A673 (cell line): ENCODE measurements at regions not wholly inside any gene's neighbourhood (a gene's known extent, or its start where the extent isn't known, plus 50 kb on each side); places are given as distances from the start of the nearest gene placed in this dataset.

Experiments used
- BruUV-seq: library from RNA; stranded (reverse); fragments of 400-500 nt; replicated peaks from 2 replicates; lab custom pipeline; 2021; lab: Mats Ljungman, UMichigan
- CTCF ChIA-PET: fragments of 300-600 bp; sonication (Branson Sonifier 250); formaldehyde crosslinking; loops from one replicate; lab custom pipeline; 2022; ENCODE audit warnings: antibody characterized with exemption; lab: Charles Lee
- POLR2A ChIA-PET: fragments of 300-600 bp; sonication (Branson Sonifier 250); formaldehyde crosslinking; loops from one replicate; lab custom pipeline; 2022; ENCODE audit warnings: antibody characterized with exemption; ENCODE audit not compliant: low non-redundant PET; lab: Charles Lee
- DNase-seq: peaks from one replicate; pipeline ENCODE4 v3.0.0-alpha.2; 2015; ENCODE audit warnings: low spot score
- H3K27ac ChIP-seq: fragments of 200-600 bp; sonication (generic); 2 replicates; pipeline ENCODE4 v1.5.1; 2016; ENCODE audit warnings: mixed run types, low read depth, mild to moderate bottlenecking, mixed read lengths, antibody characterized with exemption, low read length; ENCODE audit not compliant: poor library complexity, severe bottlenecking
- H3K27me3 ChIP-seq: fragments of 200-600 bp; sonication (generic); replicated peaks from 2 replicates; pipeline ENCODE4 v1.6.1; 2017; ENCODE audit warnings: mixed run types, low read depth, mild to moderate bottlenecking, mixed read lengths, antibody characterized with exemption, low read length; ENCODE audit not compliant: insufficient read depth, poor library complexity
- H3K36me3 ChIP-seq: fragments of 200-600 bp; sonication (generic); 2 replicates; pipeline ENCODE4 v1.6.1; 2016; ENCODE audit warnings: mixed run types, mild to moderate bottlenecking, mixed read lengths, antibody characterized with exemption, low read length; ENCODE audit not compliant: insufficient read depth, poor library complexity, severe bottlenecking
- H3K4me1 ChIP-seq: fragments of 200-600 bp; sonication (generic); 2 replicates; pipeline ENCODE4 v1.6.1; 2017; ENCODE audit warnings: mixed run types, mild to moderate bottlenecking, mixed read lengths, antibody characterized with exemption, low read length; ENCODE audit not compliant: insufficient read depth, poor library complexity, severe bottlenecking
- H3K4me3 ChIP-seq: fragments of 200-600 bp; sonication (generic); 2 replicates; pipeline ENCODE4 v1.5.1; 2016; ENCODE audit warnings: low read depth, mixed run types, mild to moderate bottlenecking, mixed read lengths, low read length; ENCODE audit not compliant: poor library complexity, severe bottlenecking
- H3K9me3 ChIP-seq: fragments of 200-600 bp; sonication (generic); 2 replicates; pipeline ENCODE4 v1.6.1; 2016; ENCODE audit warnings: mixed run types, low read depth, mild to moderate bottlenecking, mixed read lengths, antibody characterized with exemption, low read length; ENCODE audit not compliant: poor library complexity, severe bottlenecking
- EZH2 ChIP-seq: fragments of 200-600 bp; sonication (generic); IDR thresholded peaks from 2 replicates; pipeline ENCODE4 v1.6.1; 2017; ENCODE audit warnings: borderline replicate concordance, low read depth, mild to moderate bottlenecking, mixed read lengths, antibody characterized with exemption, low read length; ENCODE audit not compliant: poor library complexity, severe bottlenecking
- intact Hi-C: fragments of 100-400 bp; cut with micrococcal nuclease; formaldehyde crosslinking; loops from one replicate; pipeline ENCODE4 v1.10.0; 2022; ENCODE audit not compliant: unreplicated experiment
- TF ChIP-seq, protein P1 (sequence below): fragments of 300-800, 200-600 bp; sonication (generic); conservative IDR thresholded peaks from 2 replicates; pipeline ENCODE4 v1.5.1; 2017; ENCODE audit warnings: low read depth, mild to moderate bottlenecking, antibody characterized with exemption, low read length, moderate library complexity, mixed read lengths

DNA sequence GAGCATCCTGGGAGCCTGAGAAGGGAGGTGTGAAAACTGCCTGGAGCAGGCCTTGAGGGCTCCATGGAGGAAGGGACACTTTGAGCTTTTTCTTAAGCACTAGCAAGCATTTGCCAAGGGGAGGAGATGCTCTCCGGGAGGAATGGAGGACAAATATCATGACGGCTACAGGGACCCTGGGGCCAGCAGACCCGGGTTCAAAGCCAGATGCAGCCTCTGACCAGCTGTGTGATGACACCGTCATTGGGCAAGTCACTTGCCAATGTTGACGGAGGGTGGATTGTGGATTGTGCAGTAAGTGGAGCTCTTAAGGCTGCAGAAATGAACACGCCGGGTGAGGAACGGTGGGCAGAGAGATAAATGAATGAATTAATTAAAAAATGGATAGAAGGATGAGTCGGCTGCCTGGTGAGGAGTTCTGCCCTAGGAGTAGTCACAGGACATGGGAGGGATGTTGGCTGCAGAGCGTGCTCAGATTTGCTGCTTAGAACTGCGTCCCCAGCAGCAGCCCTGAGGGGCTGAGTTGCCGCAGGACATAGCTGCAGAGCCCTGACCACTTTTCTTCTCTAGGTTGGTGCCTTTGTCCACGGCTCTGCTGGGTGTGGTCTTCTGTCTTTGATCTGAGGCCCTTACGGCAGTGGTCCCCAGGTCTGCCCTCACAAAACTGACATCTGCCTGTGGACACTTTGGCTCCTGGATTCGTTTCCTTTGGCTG, 507.6 kb downstream of the NPHP4 start:
- Histone ChIP-seq H3K4me1 (no peaks in the 10 kb centered on the region), H3K27ac (no peak overlapping the region), H3K27me3 (peaks cover 15% of the 10 kb centered on the region), H3K36me3 (no peaks in the 10 kb centered on the region), H3K9me3 (no peaks in the 10 kb centered on the region), H3K4me3 (no peak overlapping the region)
- no peak for DNase-seq
- BruUV-seq: no TSS peak
- TF ChIP-seq, protein P1, sequence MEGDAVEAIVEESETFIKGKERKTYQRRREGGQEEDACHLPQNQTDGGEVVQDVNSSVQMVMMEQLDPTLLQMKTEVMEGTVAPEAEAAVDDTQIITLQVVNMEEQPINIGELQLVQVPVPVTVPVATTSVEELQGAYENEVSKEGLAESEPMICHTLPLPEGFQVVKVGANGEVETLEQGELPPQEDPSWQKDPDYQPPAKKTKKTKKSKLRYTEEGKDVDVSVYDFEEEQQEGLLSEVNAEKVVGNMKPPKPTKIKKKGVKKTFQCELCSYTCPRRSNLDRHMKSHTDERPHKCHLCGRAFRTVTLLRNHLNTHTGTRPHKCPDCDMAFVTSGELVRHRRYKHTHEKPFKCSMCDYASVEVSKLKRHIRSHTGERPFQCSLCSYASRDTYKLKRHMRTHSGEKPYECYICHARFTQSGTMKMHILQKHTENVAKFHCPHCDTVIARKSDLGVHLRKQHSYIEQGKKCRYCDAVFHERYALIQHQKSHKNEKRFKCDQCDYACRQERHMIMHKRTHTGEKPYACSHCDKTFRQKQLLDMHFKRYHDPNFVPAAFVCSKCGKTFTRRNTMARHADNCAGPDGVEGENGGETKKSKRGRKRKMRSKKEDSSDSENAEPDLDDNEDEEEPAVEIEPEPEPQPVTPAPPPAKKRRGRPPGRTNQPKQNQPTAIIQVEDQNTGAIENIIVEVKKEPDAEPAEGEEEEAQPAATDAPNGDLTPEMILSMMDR: no peak
- no peak for TF ChIP-seq EZH2
- POLR2A ChIA-PET: no interaction called here
- intact Hi-C loops: no loop called here
- CTCF ChIA-PET: no interaction called here

- TF ChIP-seq, protein P1: no peak
- no peak for TF ChIP-seq EZH2
- no peaks in the 10 kb centered on the region for H3K9me3 ChIP-seq
- BruUV-seq: no TSS peak
- peak; percentile 8 for DNase-seq
- POLR2A ChIA-PET: no interaction called here
- CTCF ChIA-PET: interaction anchor here (0.6 kb wide), 1 partner anchor 125 kb away, joined by 3 read pairs; no protein-coding TSS in a partner anchor
- H3K27me3 ChIP-seq: peaks cover 41% of the 10 kb centered on the region
- intact Hi-C loops: no loop called here
- H3K4me1 ChIP-seq: no peaks in the 10 kb centered on the region
- no peak overlapping the region for H3K27ac ChIP-seq
- H3K36me3 ChIP-seq: no peaks in the 10 kb centered on the region
- H3K4me3 ChIP-seq: no peak overlapping the region
Measured at GRCh38 chr1:5481889-5482288, 510.3 kb downstream of the NPHP4 start.

DNA sequence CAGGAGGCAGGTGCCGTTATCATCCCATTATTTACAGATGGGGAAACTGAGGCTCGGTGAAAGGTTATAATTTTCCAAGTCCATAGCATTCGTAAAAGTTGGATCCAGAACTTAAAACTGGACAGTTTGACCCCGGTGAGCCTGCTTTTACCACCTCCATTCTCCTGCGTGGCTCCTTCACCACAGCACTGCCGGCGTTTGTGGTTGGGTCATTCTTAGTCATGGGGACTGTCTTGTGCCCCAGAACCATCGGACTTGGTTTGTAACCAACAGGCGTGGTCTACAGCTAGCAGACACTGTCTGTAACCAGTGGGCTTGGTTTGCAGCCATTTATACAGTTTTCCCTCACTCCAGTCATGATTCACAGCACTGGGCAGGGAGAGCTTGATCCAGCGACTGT, 511.3 kb downstream of the NPHP4 start:
- H3K27ac ChIP-seq: no peak overlapping the region
- no TSS peak for BruUV-seq
- TF ChIP-seq, protein P1: no peak
- TF ChIP-seq EZH2: no peak
- peaks cover 51% of the 10 kb centered on the region for H3K27me3 ChIP-seq
- no peak overlapping the region for H3K4me3 ChIP-seq
- no peaks in the 10 kb centered on the region for H3K4me1 ChIP-seq
- CTCF ChIA-PET: no interaction called here
- intact Hi-C loops: no loop called here
- no peaks in the 10 kb centered on the region for H3K36me3 ChIP-seq
- POLR2A ChIA-PET: no interaction called here
- DNase-seq: no peak
- H3K9me3 ChIP-seq: no peaks in the 10 kb centered on the region
